Fibroblast of pulmonary artery (primary cell): ENCODE measurements at regions not wholly inside any gene's neighbourhood (a gene's known extent, or its start where the extent isn't known, plus 50 kb on each side); places are given as distances from the start of the nearest gene placed in this dataset.

ENCODE experiments used
- DNase-seq: peaks from one replicate; pipeline ENCODE4 v3.0.0-alpha.2; 2010; ENCODE audit warnings: low read depth
- H3K4me3 ChIP-seq: replicated peaks from 2 replicates; pipeline ENCODE4 v1.5.1; 2011; ENCODE audit warnings: low read depth, mild to moderate bottlenecking, control low read depth, low read length, moderate library complexity
- TF ChIP-seq, protein P1 (sequence below): IDR thresholded peaks from 2 replicates; pipeline ENCODE4 v1.5.1; 2011; ENCODE audit warnings: mild to moderate bottlenecking, control low read depth, low read length, inconsistent platforms; ENCODE audit errors: missing control alignments

DNA sequence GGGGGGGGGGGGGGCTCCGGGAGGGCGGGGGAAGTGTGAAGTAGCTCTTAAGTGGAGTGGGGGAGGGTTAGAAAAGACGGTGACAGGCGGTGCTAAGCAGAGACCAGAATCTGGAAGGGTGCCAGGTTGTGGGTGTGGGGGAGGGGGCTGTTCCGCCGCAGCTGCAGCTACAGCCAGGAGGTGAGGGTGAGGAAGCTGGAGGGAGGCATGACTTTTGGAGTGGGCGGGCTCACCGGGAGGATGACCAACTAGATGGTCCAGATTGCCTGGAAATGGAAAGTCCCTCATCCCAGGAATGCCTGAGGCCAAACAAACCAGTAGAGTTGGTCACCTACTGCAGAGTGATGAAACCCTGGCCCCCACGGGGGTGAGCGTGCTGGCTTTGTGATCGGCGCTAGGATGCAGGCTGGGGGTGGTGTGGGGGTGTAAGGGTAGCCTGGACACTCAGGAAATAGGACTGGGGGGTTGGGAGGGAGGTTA lies 158.1 kb upstream of the SHB start:
- TF ChIP-seq, protein P1, sequence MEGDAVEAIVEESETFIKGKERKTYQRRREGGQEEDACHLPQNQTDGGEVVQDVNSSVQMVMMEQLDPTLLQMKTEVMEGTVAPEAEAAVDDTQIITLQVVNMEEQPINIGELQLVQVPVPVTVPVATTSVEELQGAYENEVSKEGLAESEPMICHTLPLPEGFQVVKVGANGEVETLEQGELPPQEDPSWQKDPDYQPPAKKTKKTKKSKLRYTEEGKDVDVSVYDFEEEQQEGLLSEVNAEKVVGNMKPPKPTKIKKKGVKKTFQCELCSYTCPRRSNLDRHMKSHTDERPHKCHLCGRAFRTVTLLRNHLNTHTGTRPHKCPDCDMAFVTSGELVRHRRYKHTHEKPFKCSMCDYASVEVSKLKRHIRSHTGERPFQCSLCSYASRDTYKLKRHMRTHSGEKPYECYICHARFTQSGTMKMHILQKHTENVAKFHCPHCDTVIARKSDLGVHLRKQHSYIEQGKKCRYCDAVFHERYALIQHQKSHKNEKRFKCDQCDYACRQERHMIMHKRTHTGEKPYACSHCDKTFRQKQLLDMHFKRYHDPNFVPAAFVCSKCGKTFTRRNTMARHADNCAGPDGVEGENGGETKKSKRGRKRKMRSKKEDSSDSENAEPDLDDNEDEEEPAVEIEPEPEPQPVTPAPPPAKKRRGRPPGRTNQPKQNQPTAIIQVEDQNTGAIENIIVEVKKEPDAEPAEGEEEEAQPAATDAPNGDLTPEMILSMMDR: no peak
- H3K4me3 ChIP-seq: no peak overlapping the region
- peak; percentile 76 for DNase-seq

DNA sequence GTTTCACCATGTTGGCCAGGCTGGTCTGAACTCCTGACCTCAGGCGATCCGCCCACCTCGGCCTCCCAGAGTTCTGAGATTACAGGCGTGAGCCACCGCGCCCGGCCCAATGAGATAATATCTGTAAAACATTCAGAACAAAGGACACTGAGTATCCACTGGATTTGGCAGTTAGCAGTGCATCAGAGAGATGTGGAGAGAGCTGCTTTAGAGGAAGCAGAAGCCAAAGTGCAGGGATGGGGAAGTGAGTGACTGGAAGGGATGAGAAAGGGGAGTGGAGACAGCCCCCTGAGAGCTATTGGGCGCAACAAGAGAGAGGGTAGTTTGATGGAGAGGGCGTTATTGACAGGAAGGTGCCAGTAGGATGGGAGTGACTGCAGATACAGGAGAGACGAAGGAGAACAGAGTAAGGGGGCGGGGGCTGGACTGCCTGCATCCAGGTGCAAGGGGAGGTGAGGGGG lies 157.5 kb upstream of the SHB start:
- peak; percentile 2 for DNase-seq
- H3K4me3 ChIP-seq: no peak overlapping the region
- TF ChIP-seq, protein P1: no peak

DNA sequence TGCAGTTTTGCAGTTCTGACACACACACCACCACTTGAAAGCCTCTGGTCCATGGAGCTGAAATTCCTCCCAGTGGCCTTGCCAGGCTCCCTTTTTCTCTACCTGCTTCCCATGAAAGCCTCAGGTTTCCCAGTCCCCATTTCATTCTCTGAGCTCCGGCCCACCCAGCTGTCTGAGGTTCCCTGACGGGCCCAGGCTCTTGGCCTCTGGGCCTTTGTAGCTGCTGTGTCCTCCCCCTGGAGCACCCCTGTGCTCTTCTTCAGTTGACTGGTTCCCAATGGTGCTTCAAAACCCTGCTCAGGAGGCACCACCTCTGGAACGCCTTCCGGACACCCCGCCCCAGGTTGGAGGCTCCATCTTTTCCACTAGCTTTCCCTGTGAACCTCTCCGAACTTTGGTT lies 155.9 kb upstream of the SHB start:
- DNase-seq: no peak
- no peak overlapping the region for H3K4me3 ChIP-seq
- TF ChIP-seq, protein P1: no peak

DNA sequence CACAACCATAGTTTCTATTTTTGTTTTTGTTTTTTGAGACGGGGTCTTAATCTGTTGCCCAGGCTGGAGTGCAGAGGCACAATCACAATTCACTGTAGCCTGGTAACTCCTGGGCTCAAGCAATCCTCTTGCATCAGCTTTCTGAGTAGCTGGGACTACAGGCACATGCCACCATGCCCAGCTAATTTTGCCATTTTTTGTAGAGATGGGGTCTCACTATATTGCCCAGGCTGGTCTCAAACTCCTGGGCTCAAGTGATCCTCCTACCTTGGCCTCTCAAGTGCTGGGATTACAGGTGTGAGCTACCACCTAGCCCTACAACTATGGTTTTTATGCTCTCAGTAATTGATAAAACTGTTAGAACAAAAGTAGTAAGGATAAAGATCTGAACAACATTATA lies 147.5 kb upstream of the SHB start:
- TF ChIP-seq, protein P1: no peak
- no peak overlapping the region for H3K4me3 ChIP-seq
- DNase-seq: no peak

DNA sequence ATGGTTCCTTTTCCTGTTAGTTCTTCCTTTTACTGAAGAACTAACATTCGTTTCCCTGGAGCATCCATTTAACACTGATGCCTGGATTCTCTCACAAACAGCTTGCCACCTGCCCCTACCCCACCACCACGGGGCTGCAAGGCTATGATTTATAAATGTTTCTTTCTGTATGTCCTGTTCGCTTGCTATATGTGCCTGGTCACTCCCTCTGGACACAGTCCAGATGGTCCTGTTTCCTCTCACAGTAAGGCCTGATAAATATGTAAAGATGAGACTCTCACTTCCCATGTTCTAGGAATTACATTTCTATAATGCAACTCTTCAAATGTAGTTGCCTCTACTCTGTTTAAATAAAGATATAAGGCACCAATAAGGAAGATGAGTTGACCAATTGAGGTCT lies 146.4 kb upstream of the SHB start:
- TF ChIP-seq, protein P1: no peak
- no peak for DNase-seq
- no peak overlapping the region for H3K4me3 ChIP-seq

DNA sequence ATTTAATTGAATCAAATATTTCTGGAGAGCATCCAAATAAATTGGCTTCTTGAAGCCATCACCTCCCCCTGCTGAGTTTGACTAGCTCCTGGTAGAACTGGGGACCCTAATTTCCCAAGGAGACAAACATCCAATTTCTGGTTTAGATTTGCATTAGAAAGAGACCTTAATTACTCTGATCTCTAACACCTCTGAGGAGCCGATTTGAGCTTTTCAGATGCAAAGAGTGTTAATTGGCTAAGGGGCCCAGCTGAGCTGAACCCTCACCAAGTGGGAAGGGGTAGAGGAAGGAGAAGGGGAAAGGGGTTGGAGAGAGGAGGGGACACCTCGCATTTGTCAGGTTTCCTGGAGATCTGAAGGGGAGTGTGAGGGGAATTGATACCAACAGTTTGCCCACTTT lies 145.4 kb upstream of the SHB start:
- H3K4me3 ChIP-seq: no peak overlapping the region
- TF ChIP-seq, protein P1: no peak
- DNase-seq: no peak

DNA sequence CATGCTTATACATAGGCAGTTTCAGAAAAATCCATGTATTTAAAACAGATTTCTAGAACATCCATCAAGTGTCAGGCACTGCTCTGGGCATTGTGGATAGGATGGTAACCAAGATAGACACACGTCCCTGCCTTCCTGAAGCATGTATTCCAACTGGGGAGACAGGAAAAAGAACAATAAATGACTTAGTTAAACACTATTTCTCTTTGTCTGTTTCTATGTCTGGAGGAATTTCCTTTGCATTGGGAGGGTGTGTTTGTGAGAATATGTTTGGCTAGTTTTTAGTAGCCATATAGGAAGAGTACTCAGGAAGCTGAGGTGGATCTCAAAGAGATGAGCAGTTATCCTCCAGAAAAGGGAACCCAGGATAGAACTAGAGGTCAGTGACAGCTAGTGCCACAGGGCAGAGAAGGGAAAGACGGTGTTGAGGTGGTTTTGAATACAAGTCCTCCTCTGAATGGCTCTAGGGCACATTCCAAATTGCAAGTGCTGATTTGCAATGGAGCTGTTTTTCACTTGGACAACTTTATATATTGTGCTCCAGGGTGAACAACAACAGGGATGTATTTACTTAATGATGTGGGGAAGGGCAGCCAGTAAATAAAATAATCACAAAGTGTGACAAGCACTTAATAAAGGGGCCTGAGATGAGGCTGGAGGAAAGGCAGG lies 144.7 kb upstream of the SHB start:
- H3K4me3 ChIP-seq: no peak overlapping the region
- TF ChIP-seq, protein P1: no peak
- no peak for DNase-seq
